H1 (cell line): ENCODE measurements at regions not wholly inside any gene's neighbourhood (a gene's known extent, or its start where the extent isn't known, plus 50 kb on each side); places are given as distances from the start of the nearest gene placed in this dataset.

Source experiments
- CBX5 ChIP-seq: fragments of 300-800, 300-1000 bp; sonication (generic); IDR thresholded peaks from 2 replicates; pipeline ENCODE4 v1.7.1; 2016; ENCODE audit warnings: antibody characterized with exemption, low read length, low read depth
- CHD1 ChIP-seq: IDR thresholded peaks from 2 replicates; pipeline ENCODE4 v1.6.1; 2012; ENCODE audit warnings: low read depth, low read length, improper control_type of control experiment
- EZH2 ChIP-seq: fragments of 200-600 bp; sonication (generic); IDR thresholded peaks from 2 replicates; pipeline ENCODE4 v1.7.1; 2012; ENCODE audit warnings: low read depth, mild to moderate bottlenecking, moderate library complexity, low read length, inconsistent platforms; ENCODE audit not compliant: severe bottlenecking
- GABPA ChIP-seq: IDR thresholded peaks from 2 replicates; pipeline ENCODE4 v1.6.1; 2011; ENCODE audit warnings: mild to moderate bottlenecking, low read length, moderate library complexity, borderline replicate concordance; ENCODE audit not compliant: insufficient read depth
- POLR2A ChIP-seq, 2 experiments: IDR thresholded peaks; 1 replicate in 1 of 2; 2 replicates in 1 of 2; pipeline ENCODE4 v1.6.1; 2011; ENCODE audit warnings: low read depth in 2 of 2, low read length in 2 of 2, mild to moderate bottlenecking in 2 of 2; ENCODE audit errors: control extremely low read depth in 1 of 2
- POLR2AphosphoS5 ChIP-seq: IDR thresholded peaks from 2 replicates; pipeline ENCODE4 v1.6.1; 2011; ENCODE audit warnings: low read depth, low read length
- RBBP5 ChIP-seq: IDR thresholded peaks from 2 replicates; pipeline ENCODE4 v1.7.1; 2012; ENCODE audit warnings: low read depth, mild to moderate bottlenecking, inconsistent platforms, low read length, moderate library complexity, borderline replicate concordance
- SRF ChIP-seq: IDR thresholded peaks from 2 replicates; pipeline ENCODE4 v1.6.1; 2011; ENCODE audit warnings: mild to moderate bottlenecking, low read depth, low read length, moderate library complexity
- TAF1 ChIP-seq: IDR thresholded peaks from 2 replicates; pipeline ENCODE4 v1.6.1; 2011; ENCODE audit warnings: mild to moderate bottlenecking, low read depth, low read length
- TAF7 ChIP-seq: optimal IDR thresholded peaks from 2 replicates; pipeline ENCODE3; 2011; ENCODE audit warnings: low read depth, mild to moderate bottlenecking, inconsistent platforms, low read length, moderate library complexity, borderline replicate concordance
- TCF12 ChIP-seq: IDR thresholded peaks from 2 replicates; pipeline ENCODE4 v1.6.1; 2011; ENCODE audit warnings: low read depth, mild to moderate bottlenecking, low read length
- YY1 ChIP-seq: IDR thresholded peaks from 2 replicates; pipeline ENCODE4 v1.6.1; 2011; ENCODE audit warnings: low read depth, mild to moderate bottlenecking, low read length
- TF ChIP-seq, protein P1 (sequence below), 3 experiments: IDR thresholded peaks; 1 replicate in 2 of 3; 2 replicates in 1 of 3; pipeline versions ENCODE4 v1.5.1 to v1.6.1; 2011; ENCODE audit warnings: low read length in 3 of 3, mild to moderate bottlenecking in 3 of 3, inconsistent platforms in 2 of 3, low read depth in 1 of 3, moderate library complexity in 1 of 3; ENCODE audit not compliant: insufficient read depth in 1 of 3; ENCODE audit errors: control extremely low read depth in 1 of 3

DNA sequence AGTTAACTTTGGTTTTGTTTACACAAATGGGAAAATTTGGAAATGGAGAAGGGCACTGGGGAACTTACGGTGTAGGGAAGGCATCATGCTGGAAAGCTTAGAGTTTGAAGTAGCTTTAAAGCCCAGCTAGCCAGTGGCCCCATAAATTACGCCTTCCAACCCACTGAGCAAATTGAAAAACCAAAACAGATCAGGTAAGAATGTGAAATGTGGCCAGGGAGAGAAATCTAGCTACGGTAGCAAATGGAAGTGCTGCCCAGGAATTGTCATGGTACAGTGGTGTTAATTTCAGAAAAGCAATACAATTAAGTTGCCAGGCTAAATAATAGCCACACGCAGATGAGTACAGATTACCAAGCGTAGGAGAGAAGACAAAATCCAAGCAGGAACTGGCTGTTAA, 654.8 kb downstream of the PRELID2 start:
- no peak for TF ChIP-seq SRF
- TF ChIP-seq, protein P1, sequence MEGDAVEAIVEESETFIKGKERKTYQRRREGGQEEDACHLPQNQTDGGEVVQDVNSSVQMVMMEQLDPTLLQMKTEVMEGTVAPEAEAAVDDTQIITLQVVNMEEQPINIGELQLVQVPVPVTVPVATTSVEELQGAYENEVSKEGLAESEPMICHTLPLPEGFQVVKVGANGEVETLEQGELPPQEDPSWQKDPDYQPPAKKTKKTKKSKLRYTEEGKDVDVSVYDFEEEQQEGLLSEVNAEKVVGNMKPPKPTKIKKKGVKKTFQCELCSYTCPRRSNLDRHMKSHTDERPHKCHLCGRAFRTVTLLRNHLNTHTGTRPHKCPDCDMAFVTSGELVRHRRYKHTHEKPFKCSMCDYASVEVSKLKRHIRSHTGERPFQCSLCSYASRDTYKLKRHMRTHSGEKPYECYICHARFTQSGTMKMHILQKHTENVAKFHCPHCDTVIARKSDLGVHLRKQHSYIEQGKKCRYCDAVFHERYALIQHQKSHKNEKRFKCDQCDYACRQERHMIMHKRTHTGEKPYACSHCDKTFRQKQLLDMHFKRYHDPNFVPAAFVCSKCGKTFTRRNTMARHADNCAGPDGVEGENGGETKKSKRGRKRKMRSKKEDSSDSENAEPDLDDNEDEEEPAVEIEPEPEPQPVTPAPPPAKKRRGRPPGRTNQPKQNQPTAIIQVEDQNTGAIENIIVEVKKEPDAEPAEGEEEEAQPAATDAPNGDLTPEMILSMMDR (IDR thresholded peaks at IDR 0.05; ENCODE audit: control extremely low read depth in 1 of 3, insufficient read depth in 1 of 3, low read depth in 1 of 3, low read length in 3 of 3): no peak
- TF ChIP-seq TAF7: no peak
- TF ChIP-seq EZH2: no peak
- no peak for TF ChIP-seq TAF1
- TF ChIP-seq GABPA: no peak
- no peak for TF ChIP-seq YY1
- TF ChIP-seq POLR2AphosphoS5: no peak
- no peak for TF ChIP-seq CHD1
- TF ChIP-seq RBBP5: no peak
- TF ChIP-seq CBX5: no peak
- TF ChIP-seq TCF12: no peak
- TF ChIP-seq POLR2A (IDR thresholded peaks at IDR 0.05; ENCODE audit: control extremely low read depth in 1 of 2, low read depth in 2 of 2, low read length in 2 of 2): no peak
